ENCODE measurements at regions not wholly inside any gene's neighbourhood (a gene's known extent, or its start where the extent isn't known, plus 50 kb on each side); places are given as distances from the start of the nearest gene placed in this dataset.

- 54% methylated on average over 22 of the region's 22 CpGs for WGBS, 2 experiments (ENCODE audit: low coverage in 1 of 2, low lambda C conversion rate in 2 of 2, missing lambda C conversion rate in 2 of 2)
Observed at GRCh38 chr11:70618431-70619101, 220.2 kb downstream of the CTTN start.

DNA sequence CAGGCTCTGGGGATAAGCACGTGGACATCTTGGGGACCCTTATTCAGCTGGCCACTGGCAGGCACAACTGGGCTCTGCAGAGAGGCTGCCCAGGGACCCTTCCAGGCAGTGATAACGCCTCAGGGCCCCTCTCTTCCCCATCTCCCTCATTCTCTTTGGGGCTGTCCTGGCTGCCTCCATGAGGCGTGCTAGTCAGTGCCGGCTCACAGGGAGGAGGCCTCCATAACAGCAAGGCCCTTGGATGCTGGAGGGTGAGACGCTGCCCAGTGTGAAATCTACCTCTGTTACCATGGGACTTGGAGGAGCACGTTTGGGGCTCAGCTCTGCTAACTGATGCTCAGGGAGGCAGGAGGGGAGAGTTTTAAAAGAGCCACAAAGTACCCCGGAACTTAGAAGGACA lies 221.3 kb downstream of the CTTN start:
- DNase-seq = no peak
- H3K4me1 ChIP-seq (ENCODE audit: insufficient read depth) = no peaks in the 10 kb centered on the region
- H3K36me3 ChIP-seq (ENCODE audit: low read depth) = no peaks in the 10 kb centered on the region
- H3K9me3 ChIP-seq (ENCODE audit: low read depth) = no peaks in the 10 kb centered on the region
- no peaks in the 10 kb centered on the region for H3F3A ChIP-seq (ENCODE audit: insufficient read depth)
- no peak overlapping the region for H2AFZ ChIP-seq
- TF ChIP-seq EZH2 (IDR thresholded peaks at IDR 0.05; ENCODE audit: insufficient read depth, poor library complexity, severe bottlenecking) (no peak), EZH2phosphoT487 (IDR thresholded peaks at IDR 0.05; ENCODE audit: insufficient read depth, low read depth) (no peak)
- no peak overlapping the region for H3K9ac ChIP-seq
- H3K27me3 ChIP-seq (replicated peaks; ENCODE audit: insufficient read depth) = no peaks in the 10 kb centered on the region
- H3K79me2 ChIP-seq (ENCODE audit: insufficient read depth) = no peaks in the 10 kb centered on the region
- H3K4me2 ChIP-seq (ENCODE audit: unreplicated experiment) = no peak overlapping the region
- H4K20me1 ChIP-seq (ENCODE audit: insufficient read depth) = no peaks in the 10 kb centered on the region
- WGBS, 2 experiments (ENCODE audit: low coverage in 1 of 2, low lambda C conversion rate in 2 of 2, missing lambda C conversion rate in 2 of 2) = 57 to 61% methylated on average over 7 of the region's 7 CpGs
- H3K27ac ChIP-seq = no peak overlapping the region
- H3K4me3 ChIP-seq = no peak overlapping the region
- in situ Hi-C loops (cut with MboI) = no loop called here
- H3K9me2 ChIP-seq (ENCODE audit: insufficient read depth) = no peaks in the 10 kb centered on the region

More at GRCh38 chr11:70618431-70619101, 220.2 kb downstream of the CTTN start:
- DNase-seq = no peak
- H2AFZ ChIP-seq = no peak overlapping the region
- no peak overlapping the region for H3K4me3 ChIP-seq
- no peak overlapping the region for H3K4me2 ChIP-seq (ENCODE audit: unreplicated experiment)
- H3K4me1 ChIP-seq (ENCODE audit: insufficient read depth) = no peaks in the 10 kb centered on the region
- H3K27ac ChIP-seq = no peak overlapping the region
- no peaks in the 10 kb centered on the region for H3K9me2 ChIP-seq (ENCODE audit: insufficient read depth)
- no peaks in the 10 kb centered on the region for H3K9me3 ChIP-seq (ENCODE audit: low read depth)
- H3K9ac ChIP-seq = no peak overlapping the region
- H3K79me2 ChIP-seq (ENCODE audit: insufficient read depth) = no peaks in the 10 kb centered on the region
- no peaks in the 10 kb centered on the region for H3K27me3 ChIP-seq (replicated peaks; ENCODE audit: insufficient read depth)
- H4K20me1 ChIP-seq (ENCODE audit: insufficient read depth) = no peaks in the 10 kb centered on the region
- TF ChIP-seq EZH2 (IDR thresholded peaks at IDR 0.05; ENCODE audit: insufficient read depth, poor library complexity, severe bottlenecking) (no peak), EZH2phosphoT487 (IDR thresholded peaks at IDR 0.05; ENCODE audit: insufficient read depth, low read depth) (no peak)
- in situ Hi-C loops (cut with MboI) = no loop called here
- H3K36me3 ChIP-seq (ENCODE audit: low read depth) = no peaks in the 10 kb centered on the region
- H3F3A ChIP-seq (ENCODE audit: insufficient read depth) = no peaks in the 10 kb centered on the region

- H3K27ac ChIP-seq = no peak overlapping the region
- no peaks in the 10 kb centered on the region for H3K4me1 ChIP-seq (ENCODE audit: insufficient read depth)
- WGBS, 2 experiments (ENCODE audit: low coverage in 1 of 2, low lambda C conversion rate in 2 of 2, missing lambda C conversion rate in 2 of 2) = 48 to 54% methylated on average over 12 of the region's 12 CpGs
- no peak overlapping the region for H3K4me3 ChIP-seq
- H3F3A ChIP-seq (ENCODE audit: insufficient read depth) = no peaks in the 10 kb centered on the region
- no peak for DNase-seq
- no peak overlapping the region for H2AFZ ChIP-seq
- H3K9me2 ChIP-seq (ENCODE audit: insufficient read depth) = no peaks in the 10 kb centered on the region
- no peaks in the 10 kb centered on the region for H3K36me3 ChIP-seq (ENCODE audit: low read depth)
- TF ChIP-seq EZH2 (IDR thresholded peaks at IDR 0.05; ENCODE audit: insufficient read depth, poor library complexity, severe bottlenecking) (no peak), EZH2phosphoT487 (IDR thresholded peaks at IDR 0.05; ENCODE audit: insufficient read depth, low read depth) (no peak)
- no peaks in the 10 kb centered on the region for H3K27me3 ChIP-seq (replicated peaks; ENCODE audit: insufficient read depth)
- no peaks in the 10 kb centered on the region for H3K79me2 ChIP-seq (ENCODE audit: insufficient read depth)
- no peak overlapping the region for H3K9ac ChIP-seq
- no peaks in the 10 kb centered on the region for H3K9me3 ChIP-seq (ENCODE audit: low read depth)
- H3K4me2 ChIP-seq (ENCODE audit: unreplicated experiment) = no peak overlapping the region
- H4K20me1 ChIP-seq (ENCODE audit: insufficient read depth) = no peaks in the 10 kb centered on the region
- in situ Hi-C loops (cut with MboI) = no loop called here
Observed at GRCh38 chr11:70620510-70621184, 222.3 kb downstream of the CTTN start.

DNA sequence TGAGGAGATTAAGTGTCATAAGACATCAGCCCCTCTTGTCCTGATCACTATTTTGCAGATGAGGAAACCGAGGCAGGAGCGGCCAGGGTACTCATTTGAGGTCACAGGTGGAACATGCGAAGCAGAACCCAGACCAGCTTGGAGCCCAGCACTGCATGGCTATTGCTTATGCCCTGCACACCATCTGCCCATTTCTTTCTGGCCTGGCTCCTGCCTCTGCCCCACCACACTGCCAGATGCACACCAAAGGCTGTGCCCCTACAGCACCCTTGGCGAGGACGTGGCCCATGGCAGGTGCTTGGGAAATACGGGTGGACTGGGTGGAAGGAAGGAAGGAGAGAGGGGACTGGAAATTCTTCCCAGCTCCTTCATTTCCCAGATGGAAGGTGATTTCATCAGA lies 222.9 kb downstream of the CTTN start:
- no peak overlapping the region for H3K9ac ChIP-seq
- no peaks in the 10 kb centered on the region for H3K9me2 ChIP-seq (ENCODE audit: insufficient read depth)
- H3K27ac ChIP-seq = no peak overlapping the region
- no peaks in the 10 kb centered on the region for H4K20me1 ChIP-seq (ENCODE audit: insufficient read depth)
- H3K27me3 ChIP-seq (replicated peaks; ENCODE audit: insufficient read depth) = no peaks in the 10 kb centered on the region
- no peaks in the 10 kb centered on the region for H3K36me3 ChIP-seq (ENCODE audit: low read depth)
- H3K79me2 ChIP-seq (ENCODE audit: insufficient read depth) = no peaks in the 10 kb centered on the region
- H3K4me3 ChIP-seq = no peak overlapping the region
- no peak for DNase-seq
- H3K4me1 ChIP-seq (ENCODE audit: insufficient read depth) = no peaks in the 10 kb centered on the region
- TF ChIP-seq EZH2phosphoT487 (IDR thresholded peaks at IDR 0.05; ENCODE audit: insufficient read depth, low read depth) (no peak), EZH2 (IDR thresholded peaks at IDR 0.05; ENCODE audit: insufficient read depth, poor library complexity, severe bottlenecking) (no peak)
- H3K9me3 ChIP-seq (ENCODE audit: low read depth) = no peaks in the 10 kb centered on the region
- H2AFZ ChIP-seq = no peak overlapping the region
- WGBS, 2 experiments (ENCODE audit: low coverage in 1 of 2, low lambda C conversion rate in 2 of 2, missing lambda C conversion rate in 2 of 2) = 77 to 83% methylated on average over 6 of the region's 6 CpGs
- H3F3A ChIP-seq (ENCODE audit: insufficient read depth) = no peaks in the 10 kb centered on the region
- in situ Hi-C loops (cut with MboI) = no loop called here
- no peak overlapping the region for H3K4me2 ChIP-seq (ENCODE audit: unreplicated experiment)

Data from GM23248 (cell line).